ENCODE measurements at regions not wholly inside any gene's neighbourhood (a gene's known extent, or its start where the extent isn't known, plus 50 kb on each side); places are given as distances from the start of the nearest gene placed in this dataset.

DNA sequence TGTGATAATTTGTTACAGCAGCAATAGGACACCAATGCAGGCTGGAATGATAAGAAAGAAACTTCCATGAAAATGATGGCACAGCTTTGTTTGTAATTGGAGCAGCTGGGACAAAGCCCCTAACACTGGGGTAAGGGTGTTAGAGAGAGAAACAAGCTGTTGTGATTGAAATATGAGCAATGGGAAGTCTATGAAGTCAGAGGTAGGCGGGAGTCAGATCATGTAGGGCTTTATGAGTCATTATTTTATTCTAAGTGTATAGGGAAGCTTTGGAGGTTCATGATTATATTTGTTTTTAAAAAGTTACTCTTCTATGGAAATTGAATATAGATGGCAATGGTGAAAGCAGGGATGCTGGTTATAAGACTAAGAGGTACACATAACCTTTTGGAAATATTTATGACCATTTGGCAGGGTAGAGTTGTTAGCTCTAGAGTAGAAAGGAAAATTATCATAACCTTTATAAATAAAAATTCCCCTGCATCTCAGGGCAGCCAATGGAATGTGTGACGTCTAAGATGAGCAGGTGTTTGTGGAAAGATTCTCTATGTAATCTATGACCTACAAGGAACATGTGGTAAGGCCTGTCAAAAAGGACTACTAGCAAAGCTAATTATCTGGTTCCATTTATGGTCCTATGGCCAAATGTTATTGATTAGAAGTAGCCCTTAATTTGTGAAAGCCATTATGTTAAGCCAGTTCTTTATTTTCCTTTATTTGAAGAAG is 85.6 kb downstream of the KCNJ2 start:
- TF ChIP-seq CTCF (IDR thresholded peaks at IDR 0.05): no peak
- no peak for TF ChIP-seq POLR2A (IDR thresholded peaks at IDR 0.05)
- H3K36me3 ChIP-seq: no peaks in the 10 kb centered on the region
- no peaks in the 10 kb centered on the region for H3K27me3 ChIP-seq
- no peak overlapping the region for H3K4me3 ChIP-seq
- intact Hi-C loops (cut with DNase I; ENCODE audit: low total_unique reads): no loop called here
- no peaks in the 10 kb centered on the region for H3K9me3 ChIP-seq
- H3K27ac ChIP-seq: no peak overlapping the region
- no peak for DNase-seq
- H3K4me1 ChIP-seq: no peaks in the 10 kb centered on the region

DNA sequence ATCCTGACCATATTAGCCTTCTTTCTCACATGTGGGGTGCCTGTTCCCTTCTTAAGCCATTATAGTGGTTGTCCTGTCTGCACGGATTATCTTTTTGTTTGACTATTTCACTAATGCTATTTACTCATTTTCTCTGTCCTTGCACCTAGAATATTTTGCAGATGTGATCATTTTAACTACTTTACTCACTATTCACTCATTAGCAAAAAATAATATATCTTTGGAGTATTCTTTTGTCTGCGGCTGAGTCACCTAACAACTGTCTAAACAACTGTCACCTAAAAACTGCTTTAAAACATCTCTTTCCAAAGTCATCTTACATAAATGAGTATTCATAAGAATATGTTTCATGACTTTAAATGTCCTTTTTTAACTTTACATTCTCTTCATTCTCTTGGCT is 87.4 kb downstream of the KCNJ2 start:
- H3K4me1 ChIP-seq: no peaks in the 10 kb centered on the region
- H3K9me3 ChIP-seq: no peaks in the 10 kb centered on the region
- no peaks in the 10 kb centered on the region for H3K36me3 ChIP-seq
- no peak for DNase-seq
- H3K4me3 ChIP-seq: no peak overlapping the region
- H3K27me3 ChIP-seq: no peaks in the 10 kb centered on the region
- no peak overlapping the region for H3K27ac ChIP-seq
- no peak for TF ChIP-seq CTCF (IDR thresholded peaks at IDR 0.05)
- intact Hi-C loops (cut with DNase I; ENCODE audit: low total_unique reads): no loop called here

- no peak for TF ChIP-seq CTCF (IDR thresholded peaks at IDR 0.05)
- no peak for TF ChIP-seq POLR2A (IDR thresholded peaks at IDR 0.05)
- DNase-seq: no peak
- Histone ChIP-seq H3K4me3 (no peak overlapping the region), H3K27me3 (no peaks in the 10 kb centered on the region), H3K36me3 (no peaks in the 10 kb centered on the region), H3K4me1 (no peaks in the 10 kb centered on the region), H3K9me3 (no peaks in the 10 kb centered on the region), H3K27ac (no peak overlapping the region)
- intact Hi-C loops (cut with DNase I; ENCODE audit: low total_unique reads): no loop called here
These were observed 89.1 kb downstream of the KCNJ2 start for GRCh38 chr17:70258465-70258864.

DNA sequence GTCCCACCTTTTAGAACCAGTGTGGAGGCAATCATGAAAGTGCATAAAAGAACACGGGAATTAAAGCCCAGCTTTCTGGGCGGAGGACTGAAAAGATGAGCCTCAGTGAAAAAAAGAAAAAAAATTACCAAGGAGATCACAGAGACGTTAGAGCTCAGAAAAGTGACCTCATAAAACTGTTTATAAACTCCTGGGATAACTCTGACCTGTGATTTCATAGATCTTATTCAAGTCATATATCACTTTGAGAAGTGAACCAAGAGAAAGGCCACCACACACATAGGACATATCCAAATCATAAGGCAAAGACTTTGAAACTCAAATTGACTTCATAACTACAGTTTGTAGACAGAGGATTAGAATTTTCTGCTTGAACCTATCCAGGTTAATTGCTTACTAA is 90.1 kb downstream of the KCNJ2 start:
- H3K27me3 ChIP-seq: no peaks in the 10 kb centered on the region

GRCh38 chr17:70261170-70261569 is 91.8 kb downstream of the KCNJ2 start:
- TF ChIP-seq CTCF (IDR thresholded peaks at IDR 0.05): no peak
- no peak for TF ChIP-seq POLR2A (IDR thresholded peaks at IDR 0.05)
- H3K27me3 ChIP-seq: no peaks in the 10 kb centered on the region
- H3K27ac ChIP-seq: no peak overlapping the region
- intact Hi-C loops (cut with DNase I; ENCODE audit: low total_unique reads): no loop called here
- H3K4me1 ChIP-seq: no peaks in the 10 kb centered on the region
- H3K9me3 ChIP-seq: no peaks in the 10 kb centered on the region
- H3K4me3 ChIP-seq: no peak overlapping the region
- DNase-seq: no peak
- H3K36me3 ChIP-seq: no peaks in the 10 kb centered on the region

More for the DNA sequence above, 90.1 kb downstream of the KCNJ2 start:
- Histone ChIP-seq H3K9me3 (no peaks in the 10 kb centered on the region), H3K27ac (no peak overlapping the region), H3K4me1 (no peaks in the 10 kb centered on the region), H3K36me3 (no peaks in the 10 kb centered on the region), H3K4me3 (no peak overlapping the region)
- no peak for DNase-seq
- TF ChIP-seq CTCF (IDR thresholded peaks at IDR 0.05) (no peak), POLR2A (IDR thresholded peaks at IDR 0.05) (no peak)
- intact Hi-C loops (cut with DNase I; ENCODE audit: low total_unique reads): no loop called here

All from uterus (tissue), 3 donors.